GM18519 (cell line): ENCODE measurements at regions not wholly inside any gene's neighbourhood (a gene's known extent, or its start where the extent isn't known, plus 50 kb on each side); places are given as distances from the start of the nearest gene placed in this dataset.

ENCODE experiments used
- ATAC-seq: cut with Tn5 transposase; IDR thresholded peaks from one replicate; pipeline ENCODE4 v1.9.1; 2021; ENCODE audit warnings: mild to moderate bottlenecking, moderate library complexity; ENCODE audit not compliant: unreplicated experiment, low FRiP score

GRCh38 chr13:99053636-99054233, 75.9 kb upstream of the DOCK9 start:
- ATAC-seq: no peak

GRCh38 chr13:99055281-99055680, 77.4 kb upstream of the DOCK9 start:
- no peak for ATAC-seq

GRCh38 chr13:99055735-99056134, 77.9 kb upstream of the DOCK9 start:
- no peak for ATAC-seq

DNA sequence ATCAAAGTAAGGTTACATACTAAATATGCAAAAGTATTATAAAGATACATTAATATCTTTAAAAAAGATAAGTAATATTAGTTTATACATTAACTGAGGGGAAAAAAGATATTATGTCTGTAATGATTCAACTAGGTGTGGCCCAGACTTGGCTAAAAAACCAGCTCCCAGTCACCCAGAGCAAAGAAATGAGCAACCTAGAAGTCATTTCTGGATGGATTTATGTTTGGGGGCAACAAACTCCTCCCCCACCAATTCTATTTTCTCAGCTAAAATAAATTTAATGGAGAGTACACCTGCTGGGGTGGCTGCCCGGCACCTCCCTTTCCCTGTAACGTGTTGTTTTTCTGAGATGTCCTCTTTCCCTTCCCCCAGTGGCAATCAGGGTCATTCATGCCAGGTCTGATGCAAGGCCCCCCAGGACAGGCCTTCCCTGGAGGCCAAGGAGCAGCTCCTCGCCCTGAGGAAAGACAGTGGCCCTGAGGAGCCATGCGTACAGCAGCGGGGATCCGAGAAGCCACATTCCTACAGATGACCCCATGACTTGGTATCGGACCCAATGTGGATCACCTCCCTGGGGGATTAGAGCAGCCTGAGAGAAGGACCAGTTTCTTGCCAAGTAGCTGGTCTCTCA, 78.6 kb upstream of the DOCK9 start:
- no peak for ATAC-seq

- no peak for ATAC-seq
Measured at GRCh38 chr13:99057310-99057975, 79.6 kb upstream of the DOCK9 start.

DNA sequence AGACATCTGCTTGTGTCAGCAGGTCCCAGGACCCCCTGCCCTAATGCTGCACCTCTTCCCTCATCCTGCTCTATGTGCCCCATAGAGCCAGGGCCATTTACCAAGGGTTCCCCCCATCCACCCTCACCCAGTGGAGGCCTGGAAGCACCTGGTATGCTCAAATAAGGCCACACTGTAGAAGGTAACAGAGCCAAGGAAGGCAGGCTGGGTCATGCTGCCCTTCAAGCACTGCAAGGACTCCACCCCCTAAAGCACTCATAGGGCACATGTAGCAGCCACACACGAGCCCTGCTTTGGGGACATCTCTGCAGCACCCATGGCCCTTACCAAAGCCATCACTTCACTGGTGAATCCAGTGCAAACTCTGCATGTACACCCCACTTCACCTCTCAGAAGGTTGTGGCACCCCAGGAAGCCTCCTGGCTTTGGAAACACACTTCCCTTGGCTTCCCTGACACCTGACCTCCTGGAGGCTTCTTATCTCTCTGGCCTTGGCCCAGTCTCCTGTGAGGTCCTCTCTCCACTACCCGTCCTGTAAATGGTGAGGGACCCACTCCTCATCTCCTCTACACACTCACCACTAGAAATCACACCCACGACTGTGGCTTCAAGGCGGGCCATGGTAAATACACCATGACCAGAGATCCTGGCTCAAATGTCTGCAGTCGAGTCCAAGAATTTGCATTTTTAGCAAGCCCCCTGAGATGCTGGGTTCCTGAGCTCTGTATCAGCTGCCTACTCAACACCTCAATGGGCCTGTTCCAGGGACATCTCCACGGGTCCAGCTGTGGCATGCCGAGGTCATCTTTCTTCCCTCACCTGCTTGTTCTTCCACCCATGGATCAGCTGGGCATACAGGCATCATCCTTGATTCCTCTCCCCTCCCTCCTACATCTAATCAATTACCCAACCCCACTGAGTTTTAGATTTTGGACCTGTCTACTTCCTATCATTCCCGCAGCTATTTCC, 80.9 kb upstream of the DOCK9 start:
- no peak for ATAC-seq

DNA sequence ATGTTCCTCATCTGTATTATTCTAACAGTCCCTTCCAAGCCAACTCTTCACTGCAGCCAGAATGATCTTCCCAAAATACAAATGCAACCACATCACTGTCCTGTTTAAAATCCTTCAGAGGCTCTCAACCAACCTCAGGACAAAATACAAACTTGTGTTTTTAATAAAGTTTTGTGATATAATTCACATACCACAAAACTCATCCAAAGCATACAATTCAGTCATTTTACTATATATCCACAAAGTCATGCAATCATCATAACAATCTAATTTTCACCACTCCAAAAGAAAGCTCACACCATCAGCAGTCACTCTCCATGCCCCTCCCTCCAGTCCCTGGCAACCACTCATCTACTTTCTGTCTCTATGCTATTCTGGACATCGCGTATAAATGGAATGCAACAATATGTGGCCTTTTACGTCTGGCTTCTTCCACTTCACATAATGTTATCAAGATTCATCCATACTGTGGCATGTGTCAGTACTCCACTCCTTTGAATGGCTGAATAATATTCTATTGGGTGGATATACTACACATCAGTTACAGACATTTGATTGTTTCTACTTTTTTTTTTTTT, 81.7 kb upstream of the DOCK9 start:
- ATAC-seq: no peak

GRCh38 chr13:99061411-99061810, 83.5 kb upstream of the DOCK9 start:
- ATAC-seq: no peak

GRCh38 chr13:99062593-99062992, 84.7 kb upstream of the DOCK9 start:
- no peak for ATAC-seq

- no peak for ATAC-seq
Measured at GRCh38 chr13:99063178-99063577, 85.3 kb upstream of the DOCK9 start.

- ATAC-seq: no peak
Measured at GRCh38 chr13:99063952-99064351, 86.1 kb upstream of the DOCK9 start.

DNA sequence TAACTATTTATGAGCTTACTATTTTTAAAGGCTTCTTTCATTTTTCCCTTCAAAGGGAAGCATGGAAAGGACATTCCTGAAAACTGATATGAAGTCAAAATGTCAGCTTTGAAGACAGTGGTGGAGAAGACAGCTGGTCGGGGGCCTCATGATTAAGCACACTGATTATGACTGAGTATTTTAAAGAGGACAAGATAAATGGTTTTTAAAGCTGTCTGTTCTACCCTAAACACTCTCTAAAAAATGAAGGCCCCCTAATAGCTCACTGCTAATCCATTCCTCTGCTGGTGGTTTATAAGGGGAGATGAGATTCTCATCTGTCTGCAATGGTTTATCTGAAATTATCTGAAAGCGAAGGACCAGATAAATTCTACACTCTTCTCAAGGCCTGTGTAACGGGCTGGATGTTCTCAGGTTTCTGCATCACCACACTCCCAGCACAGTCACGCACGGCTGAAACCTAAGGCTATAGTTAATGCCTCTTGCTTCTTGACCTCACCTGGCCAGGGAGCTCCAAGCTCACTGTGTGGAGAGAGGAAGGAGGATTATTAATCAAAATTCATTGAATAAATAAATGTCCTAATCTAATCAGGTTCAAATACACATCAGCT, 86.9 kb upstream of the DOCK9 start:
- ATAC-seq: no peak

DNA sequence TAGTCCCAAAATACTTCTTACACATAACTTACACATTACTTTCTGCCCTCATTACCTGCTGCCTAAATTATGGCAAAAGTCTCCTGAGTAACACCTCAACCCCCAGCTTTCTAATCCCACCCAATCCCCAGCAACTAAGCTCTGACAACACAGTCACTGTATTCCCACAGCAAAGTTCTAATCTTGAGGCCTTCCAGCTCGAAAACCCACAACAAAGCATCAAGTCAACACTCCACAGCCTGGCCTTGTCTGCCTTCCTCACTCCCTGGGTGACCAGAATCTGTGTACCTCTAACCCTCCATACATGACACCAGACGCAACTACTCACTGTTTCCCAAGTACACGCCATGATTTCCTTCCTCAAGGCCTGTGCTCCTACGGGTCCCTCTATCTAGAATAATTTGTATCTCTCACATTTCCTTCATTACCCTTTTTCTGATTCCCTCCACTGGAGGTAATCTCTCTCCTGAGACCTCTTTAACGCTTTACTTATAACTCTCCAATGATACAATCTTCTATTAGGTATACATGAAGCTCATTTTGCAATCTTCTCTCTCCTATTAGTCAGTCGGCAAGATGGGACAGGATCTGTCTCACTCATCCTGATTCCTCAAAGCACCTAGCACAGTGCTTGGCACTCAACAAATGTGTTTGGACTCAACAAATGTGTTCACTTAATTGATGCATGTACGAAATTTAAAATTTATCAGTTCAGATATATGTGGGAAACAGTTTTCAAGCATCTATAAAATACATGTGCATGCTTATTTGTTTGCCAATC, 87.6 kb upstream of the DOCK9 start:
- no peak for ATAC-seq

GRCh38 chr13:99066219-99066618, 88.4 kb upstream of the DOCK9 start:
- no peak for ATAC-seq

GRCh38 chr13:99067159-99067985, 89.5 kb upstream of the DOCK9 start:
- no peak for ATAC-seq

DNA sequence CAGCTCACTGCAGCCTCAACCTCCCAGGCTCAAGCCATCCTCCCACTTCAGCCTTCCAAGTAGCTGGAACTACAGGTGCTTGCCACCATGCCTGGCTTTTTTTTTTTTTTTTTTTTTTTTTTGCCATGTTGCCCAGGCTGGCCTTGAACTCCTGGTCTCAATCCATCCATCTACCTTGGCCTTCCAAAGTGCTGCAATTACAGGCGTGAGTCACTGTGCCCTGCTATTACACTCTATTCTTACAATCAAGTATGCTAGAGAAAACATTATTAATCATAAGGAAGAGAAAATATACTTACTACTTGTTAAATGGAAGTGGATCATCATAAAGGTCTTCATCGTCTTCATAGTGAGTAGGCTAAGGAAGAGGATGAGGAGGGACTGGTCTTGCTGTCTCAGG, 93.3 kb upstream of the DOCK9 start:
- no peak for ATAC-seq

GRCh38 chr13:99071666-99072065, 93.8 kb upstream of the DOCK9 start:
- ATAC-seq: no peak

DNA sequence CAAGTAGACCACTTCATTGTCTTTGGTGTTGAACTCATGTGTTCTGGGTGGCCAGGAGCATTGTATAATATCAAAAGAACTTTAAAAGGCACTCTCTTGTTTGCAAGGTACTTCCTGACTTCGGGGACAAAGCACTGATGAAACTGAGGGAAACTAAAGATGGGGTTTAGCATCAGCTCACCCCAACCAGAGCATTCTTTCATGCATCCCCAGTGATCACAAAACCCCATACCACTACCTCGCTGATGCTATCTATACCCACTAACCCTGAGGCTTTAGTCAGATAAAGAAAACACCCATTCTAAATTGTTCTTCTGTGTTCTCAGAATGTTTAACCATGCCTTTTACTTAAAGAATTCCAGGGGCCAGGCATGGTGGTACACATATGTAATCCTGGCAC, 94.5 kb upstream of the DOCK9 start:
- ATAC-seq: no peak

DNA sequence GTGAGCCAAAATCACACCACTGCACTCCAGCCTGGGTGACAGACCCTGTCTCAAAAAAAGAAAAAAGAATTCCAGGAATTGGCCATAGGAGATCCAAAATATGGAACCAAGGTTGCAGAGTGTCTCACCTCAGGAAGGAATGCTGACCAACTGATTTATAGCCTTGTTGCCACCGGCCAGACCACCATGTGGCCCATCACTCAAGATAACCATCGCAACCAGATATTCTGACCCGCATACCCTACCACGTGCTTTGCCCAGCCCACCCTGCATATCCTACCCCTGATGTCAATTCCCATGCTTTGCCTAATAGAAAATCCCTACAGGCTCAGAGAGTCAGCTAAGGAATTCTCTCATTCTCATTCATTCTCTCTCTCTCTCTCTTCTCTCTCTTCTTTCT, 95.1 kb upstream of the DOCK9 start:
- no peak for ATAC-seq
